Left lung (tissue), 4 donors: ENCODE measurements at regions not wholly inside any gene's neighbourhood (a gene's known extent, or its start where the extent isn't known, plus 50 kb on each side); places are given as distances from the start of the nearest gene placed in this dataset.
A peak's percentile ranks its signal among the peaks of the same experiment; 100 is the strongest.

Source experiments
- ATAC-seq: fragments of 200-7000 bp; cut with Tn5 transposase; one replicate; pipeline ENCODE4 v1.9.1; 2020; ENCODE audit warnings: moderate library complexity
- DNase-seq, 4 donors: peaks; one replicate each; pipeline ENCODE4 v3.0.0-alpha.2; 2013 to 2020
- H3K27ac ChIP-seq, 2 donors: fragments of 200-600 bp; sonication (generic) in 1 of 2; one replicate each; pipeline versions ENCODE4 v1.5.0 to v1.8.0; 2020 to 2021
- H3K27me3 ChIP-seq, 2 donors: fragments of 200-600 bp; sonication (generic) in 1 of 2; one replicate each; pipeline versions ENCODE4 v1.5.0 to v1.8.0; 2020 to 2021
- H3K36me3 ChIP-seq, 2 donors: fragments of 200-600 bp; sonication (generic) in 1 of 2; one replicate each; pipeline versions ENCODE4 v1.5.0 to v1.8.0; 2020 to 2021
- H3K4me1 ChIP-seq, 2 donors: fragments of 200-600 bp; one replicate each; pipeline ENCODE4 v1.8.0; 2021
- H3K4me3 ChIP-seq, 2 donors: fragments of 200-600 bp; sonication (generic) in 1 of 2; one replicate each; pipeline versions ENCODE4 v1.5.0 to v1.8.0; 2020 to 2021; ENCODE audit warnings: mild to moderate bottlenecking in 1 of 2
- H3K9me3 ChIP-seq, 2 donors: fragments of 200-600 bp; sonication (generic) in 1 of 2; one replicate each; pipeline versions ENCODE4 v1.5.0 to v1.8.0; 2020 to 2021
- intact Hi-C, 2 donors: fragments of 100-400 bp; cut with DNase I; formaldehyde crosslinking; loops; one replicate each; pipeline versions ENCODE4 v1.11.2 to v1.14.2; 2022
- TF ChIP-seq, protein P1 (sequence below), 2 donors: fragments of 200-600 bp; sonication (generic) in 1 of 2; IDR thresholded peaks; one replicate each; pipeline versions ENCODE4 v1.5.0 to v1.8.0; 2021; ENCODE audit warnings: antibody characterized with exemption in 2 of 2
- donor health status: DM: no; HTN: yes; CAD: no.
- donor health status: DM: no; HTN: no; CAD: no.

DNA sequence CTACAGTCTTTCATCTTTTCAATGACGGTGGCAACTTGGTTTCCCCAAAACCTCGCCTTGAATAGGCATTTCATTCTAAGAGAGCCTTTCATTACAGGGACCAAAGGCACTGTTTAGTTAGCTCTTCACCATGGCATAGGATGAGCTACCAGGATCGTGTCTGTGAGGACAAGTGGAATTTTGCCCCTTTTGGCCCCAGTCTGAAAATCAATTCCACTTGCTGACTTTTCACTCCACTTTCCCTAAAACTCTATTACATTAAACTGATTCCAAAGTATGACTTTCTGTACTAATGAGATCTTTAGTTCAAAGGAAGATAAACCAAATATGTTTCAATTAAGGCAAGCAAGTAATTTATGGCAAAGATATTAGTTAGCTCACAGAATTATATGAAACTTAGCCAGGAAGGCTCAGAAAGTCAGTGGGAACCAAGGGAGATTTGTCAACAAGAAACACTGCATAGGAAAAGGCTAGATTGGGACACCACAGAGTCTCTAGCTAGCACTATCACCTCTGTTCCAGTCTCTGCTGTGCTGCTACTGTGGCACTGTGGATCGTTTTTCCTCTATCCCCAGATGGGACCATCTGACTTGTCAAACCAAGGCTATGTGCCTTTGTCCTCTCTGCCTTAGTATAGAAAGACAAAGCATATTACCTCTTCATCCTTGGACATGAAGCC is 145.6 kb downstream of the SLC7A11 start:
- Histone ChIP-seq H3K9me3 (no peaks in the 10 kb centered on the region), H3K36me3 (no peaks in the 10 kb centered on the region), H3K27me3 (no peaks in the 10 kb centered on the region), H3K4me3 (no peak overlapping the region), H3K4me1 (no peaks in the 10 kb centered on the region), H3K27ac (no peak overlapping the region)
- ATAC-seq (no peak), DNase-seq (no peak)
- TF ChIP-seq, protein P1, sequence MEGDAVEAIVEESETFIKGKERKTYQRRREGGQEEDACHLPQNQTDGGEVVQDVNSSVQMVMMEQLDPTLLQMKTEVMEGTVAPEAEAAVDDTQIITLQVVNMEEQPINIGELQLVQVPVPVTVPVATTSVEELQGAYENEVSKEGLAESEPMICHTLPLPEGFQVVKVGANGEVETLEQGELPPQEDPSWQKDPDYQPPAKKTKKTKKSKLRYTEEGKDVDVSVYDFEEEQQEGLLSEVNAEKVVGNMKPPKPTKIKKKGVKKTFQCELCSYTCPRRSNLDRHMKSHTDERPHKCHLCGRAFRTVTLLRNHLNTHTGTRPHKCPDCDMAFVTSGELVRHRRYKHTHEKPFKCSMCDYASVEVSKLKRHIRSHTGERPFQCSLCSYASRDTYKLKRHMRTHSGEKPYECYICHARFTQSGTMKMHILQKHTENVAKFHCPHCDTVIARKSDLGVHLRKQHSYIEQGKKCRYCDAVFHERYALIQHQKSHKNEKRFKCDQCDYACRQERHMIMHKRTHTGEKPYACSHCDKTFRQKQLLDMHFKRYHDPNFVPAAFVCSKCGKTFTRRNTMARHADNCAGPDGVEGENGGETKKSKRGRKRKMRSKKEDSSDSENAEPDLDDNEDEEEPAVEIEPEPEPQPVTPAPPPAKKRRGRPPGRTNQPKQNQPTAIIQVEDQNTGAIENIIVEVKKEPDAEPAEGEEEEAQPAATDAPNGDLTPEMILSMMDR (IDR thresholded peaks at IDR 0.05) = no peak
- intact Hi-C loops = no loop called here

DNA sequence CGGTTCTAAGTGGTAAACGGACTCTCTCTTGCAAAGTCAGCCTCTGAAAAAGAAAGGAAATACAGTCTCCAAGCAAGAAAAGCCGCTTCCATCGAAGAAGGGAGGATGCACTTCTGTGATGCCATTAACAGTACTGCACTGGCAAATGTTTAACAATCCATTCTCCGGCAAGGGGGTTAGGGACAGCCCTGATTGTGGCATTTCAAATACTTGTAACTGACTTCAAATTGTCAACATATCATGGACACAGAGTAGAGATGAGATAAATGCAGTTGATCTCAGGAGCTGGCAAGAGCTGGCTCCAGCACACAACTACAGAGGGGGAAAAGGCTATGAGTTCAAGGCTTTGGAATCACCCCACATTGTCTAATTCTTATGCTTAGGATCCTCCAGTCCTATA is 146.8 kb downstream of the SLC7A11 start:
- DNase-seq (no peak), ATAC-seq (no peak)
- no peaks in the 10 kb centered on the region for H3K27me3 ChIP-seq
- H3K4me1 ChIP-seq = no peaks in the 10 kb centered on the region
- no peak overlapping the region for H3K27ac ChIP-seq
- TF ChIP-seq, protein P1 (IDR thresholded peaks at IDR 0.05) = no peak
- H3K9me3 ChIP-seq = no peaks in the 10 kb centered on the region
- H3K36me3 ChIP-seq = no peaks in the 10 kb centered on the region
- no peak overlapping the region for H3K4me3 ChIP-seq
- intact Hi-C loops = no loop called here

GRCh38 chr4:138092060-138092459 is 150.1 kb downstream of the SLC7A11 start:
- no peak for DNase-seq
- intact Hi-C loops = no loop called here
- no peaks in the 10 kb centered on the region for H3K9me3 ChIP-seq

DNA sequence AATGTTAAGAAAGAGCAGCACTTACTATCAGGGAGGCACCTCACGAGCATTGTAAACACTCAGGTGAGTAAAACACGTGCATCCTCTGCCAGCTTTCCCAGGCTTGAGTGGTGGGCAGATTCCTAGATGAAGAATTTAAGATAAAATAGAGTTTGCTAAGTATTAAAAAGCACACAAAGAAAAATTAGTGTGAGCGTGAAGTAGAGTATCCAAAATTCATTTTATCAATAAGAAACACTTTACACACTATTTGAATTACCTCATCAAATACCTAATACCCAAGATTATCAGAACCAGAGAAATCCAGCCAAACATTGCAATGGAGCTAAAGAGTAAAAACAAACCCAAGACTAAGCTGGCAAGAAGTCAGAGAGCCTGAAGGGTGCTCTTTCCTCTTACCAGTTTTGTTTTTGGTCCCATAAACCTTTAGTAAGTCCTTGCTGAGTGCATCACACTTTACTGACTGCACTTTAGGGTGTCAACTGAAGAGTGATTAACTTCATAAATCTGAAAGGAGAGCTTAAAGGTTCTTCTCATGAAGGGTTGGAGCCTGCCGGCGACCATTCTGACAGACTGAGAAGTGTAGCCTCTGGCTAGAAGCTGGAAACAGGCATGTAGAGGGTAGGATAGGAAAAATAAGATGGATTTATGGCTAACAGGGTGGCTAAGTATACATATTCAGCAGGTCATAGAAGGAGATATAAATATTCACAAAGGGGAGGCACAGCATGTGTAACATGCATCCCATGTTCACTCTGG is 151.1 kb downstream of the SLC7A11 start:
- Histone ChIP-seq H3K27ac (no peak overlapping the region), H3K9me3 (no peaks in the 10 kb centered on the region), H3K27me3 (no peaks in the 10 kb centered on the region), H3K4me3 (no peak overlapping the region), H3K4me1 (no peaks in the 10 kb centered on the region), H3K36me3 (no peaks in the 10 kb centered on the region)
- TF ChIP-seq, protein P1 (IDR thresholded peaks at IDR 0.05) = no peak
- intact Hi-C loops = no loop called here
- ATAC-seq (peak; percentile 64), DNase-seq (no peak)

More at GRCh38 chr4:138092060-138092459, 150.1 kb downstream of the SLC7A11 start:
- Histone ChIP-seq H3K4me3 (no peak overlapping the region), H3K4me1 (no peaks in the 10 kb centered on the region), H3K27ac (no peak overlapping the region), H3K36me3 (no peaks in the 10 kb centered on the region), H3K27me3 (no peaks in the 10 kb centered on the region)
- no peak for ATAC-seq
- TF ChIP-seq, protein P1 (IDR thresholded peaks at IDR 0.05) = no peak

DNA sequence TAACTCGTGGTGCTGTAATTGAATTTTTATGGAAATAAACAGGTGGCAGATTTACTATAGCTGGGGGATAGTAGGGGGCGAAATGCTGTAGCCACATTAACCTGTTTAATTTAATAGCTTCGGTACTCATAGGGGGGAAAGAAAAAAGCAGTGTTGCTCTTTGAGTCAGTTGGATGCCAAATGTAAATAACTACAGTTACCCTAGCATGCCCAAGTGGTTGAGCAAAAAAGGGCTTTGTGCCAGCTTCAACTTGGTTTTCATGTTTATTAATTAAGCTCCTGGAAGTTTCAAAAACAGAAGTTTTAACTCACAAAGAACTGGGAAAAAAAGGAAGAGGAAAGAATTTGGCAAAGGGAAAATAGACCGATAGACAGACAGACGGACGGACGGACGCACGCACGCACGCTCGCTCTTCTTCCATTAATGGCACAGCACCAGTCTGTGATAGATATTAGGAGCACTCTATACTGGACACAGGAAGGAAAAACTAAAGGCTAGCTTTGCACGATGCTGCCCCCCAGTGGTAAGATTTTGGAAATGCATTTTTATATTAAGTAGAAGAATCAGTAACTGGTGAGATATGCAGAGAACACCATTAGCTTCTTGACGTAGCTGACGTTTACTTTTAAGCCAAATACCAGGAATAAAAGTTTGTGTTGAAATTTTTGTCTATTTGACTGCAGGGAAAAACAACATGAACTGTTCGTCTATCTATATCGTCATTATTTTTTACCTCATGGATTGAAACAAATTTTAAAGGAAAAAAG is 151.8 kb downstream of the SLC7A11 start:
- no peak overlapping the region for H3K4me3 ChIP-seq
- TF ChIP-seq, protein P1 (IDR thresholded peaks at IDR 0.05) = peak; percentile 63 to 80

More for the DNA sequence above, 151.8 kb downstream of the SLC7A11 start:
- ATAC-seq (peak; percentile 97), DNase-seq (peak in 2 of 4 donors; percentile 74 to 83)
- intact Hi-C loops = no loop called here
- no peak overlapping the region for H3K27ac ChIP-seq
- no peaks in the 10 kb centered on the region for H3K36me3 ChIP-seq
- H3K27me3 ChIP-seq = no peaks in the 10 kb centered on the region
- no peaks in the 10 kb centered on the region for H3K4me1 ChIP-seq
- no peaks in the 10 kb centered on the region for H3K9me3 ChIP-seq
